K562 (cell line): ENCODE measurements at regions not wholly inside any gene's neighbourhood (a gene's known extent, or its start where the extent isn't known, plus 50 kb on each side); places are given as distances from the start of the nearest gene placed in this dataset.

Experiments
- ATAC-seq: fragments of 200-7000 bp; cut with Tn5 transposase; 3 replicates; pipeline ENCODE4 v1.9.1; 2020; ENCODE audit warnings: moderate library complexity
- BruUV-seq: library from RNA; stranded (reverse); fragments of 400-500 nt; replicated peaks from 2 replicates; lab custom pipeline; 2021; lab: Mats Ljungman, UMichigan
- CTCF ChIA-PET: fragments of 300-600 bp; formaldehyde crosslinking; extraction: SDS; loops from one replicate; lab custom pipeline; 2021; ENCODE audit warnings: low intra/inter-chr PET ratio; lab: Yijun Ruan, JAX
- POLR2A ChIA-PET: fragments of 300-600, 350-650 bp; sonication (Branson Sonifier 250); formaldehyde crosslinking; extraction: SDS; loops from one replicate; lab custom pipeline; 2021; ENCODE audit warnings: antibody characterized with exemption, inconsistent platforms; lab: Yijun Ruan, JAX
- DNase-seq, 4 experiments: peaks; one replicate each; pipeline versions ENCODE4 v3.0.0 to v3.0.0-alpha.2; 2011 to 2018; ENCODE audit warnings: low spot score in 3 of 4, mixed read lengths in 3 of 4; ENCODE audit errors: extremely low read depth in 1 of 4
- FAIRE-seq: peaks from 2 replicates; lab custom pipeline; 2011; peaks lifted over from hg19 to GRCh38; lab: Jason Lieb, UNC
- H2AFZ ChIP-seq: 2 replicates; pipeline ENCODE4 v1.6.0; 2011; ENCODE audit warnings: low read depth, low read length, control low read depth, inconsistent platforms
- H3K27ac ChIP-seq: fragments of 200-600 bp; 3 replicates; pipeline ENCODE4 v1.8.0; 2011; ENCODE audit warnings: low read depth, mild to moderate bottlenecking, control low read depth, inconsistent platforms, low read length, moderate library complexity, mixed read lengths; ENCODE audit errors: extremely low read depth
- H3K27me3 ChIP-seq, 2 experiments: fragments of 300-600 bp in 1 of 2; 2 replicates in 1 of 2; 3 replicates in 1 of 2; pipeline versions ENCODE4 v1.6.0 to v1.8.0; 2011; ENCODE audit warnings: inconsistent platforms in 2 of 2, low read length in 2 of 2, mild to moderate bottlenecking in 1 of 2, mixed read lengths in 1 of 2, moderate library complexity in 1 of 2; ENCODE audit not compliant: control insufficient read depth in 2 of 2, insufficient read depth in 2 of 2
- H3K36me3 ChIP-seq: fragments of 300-600 bp; 3 replicates; pipeline ENCODE4 v1.8.0; 2011; ENCODE audit warnings: mild to moderate bottlenecking, low read length, inconsistent platforms; ENCODE audit not compliant: control insufficient read depth, insufficient read depth
- H3K4me1 ChIP-seq, 2 experiments: fragments of 200-600 bp in 1 of 2; replicated peaks in 1 of 2; 2 replicates in 1 of 2; 3 replicates in 1 of 2; pipeline versions ENCODE4 v1.5.1 to v1.8.0; 2011; ENCODE audit warnings: inconsistent platforms in 2 of 2, low read length in 2 of 2, mild to moderate bottlenecking in 1 of 2, mixed read lengths in 1 of 2, moderate library complexity in 1 of 2; ENCODE audit not compliant: control insufficient read depth in 2 of 2, insufficient read depth in 2 of 2
- H3K4me2 ChIP-seq: 2 replicates; pipeline ENCODE4 v1.6.1; 2011; ENCODE audit warnings: low read length, control low read depth, inconsistent platforms, mixed read lengths; ENCODE audit not compliant: insufficient read depth
- H3K4me3 ChIP-seq: fragments of 200-600 bp; sonication (generic), shearing (Covaris generic); 2 replicates; pipeline ENCODE4 v1.5.1; 2016; ENCODE audit warnings: control low read depth, inconsistent platforms
- H3K79me2 ChIP-seq: fragments of 200-600 bp; 3 replicates; pipeline ENCODE4 v1.8.0; 2011; ENCODE audit warnings: low read length, inconsistent platforms; ENCODE audit not compliant: control insufficient read depth, insufficient read depth
- H3K9ac ChIP-seq, 2 experiments: 2 replicates each; pipeline versions ENCODE4 v1.6.0 to v1.6.1; 2011; ENCODE audit warnings: low read depth in 2 of 2, low read length in 2 of 2, control low read depth in 1 of 2, inconsistent platforms in 1 of 2, mild to moderate bottlenecking in 1 of 2, mixed read lengths in 1 of 2; ENCODE audit not compliant: insufficient read depth in 1 of 2
- H3K9me1 ChIP-seq: one replicate; pipeline ENCODE4 v1.6.0; 2011; ENCODE audit warnings: inconsistent platforms, mild to moderate bottlenecking, low read length, moderate library complexity; ENCODE audit not compliant: control insufficient read depth, insufficient read depth
- H3K9me3 ChIP-seq: replicated peaks from 2 replicates; pipeline ENCODE4 v1.5.1; 2011; ENCODE audit warnings: low read depth, low read length, inconsistent platforms; ENCODE audit not compliant: control insufficient read depth, insufficient read depth
- H4K20me1 ChIP-seq: replicated peaks from 2 replicates; pipeline ENCODE4 v1.6.1; 2011; ENCODE audit warnings: low read length, inconsistent platforms, mixed read lengths; ENCODE audit not compliant: control insufficient read depth, insufficient read depth
- L3MBTL2 ChIP-seq: fragments of 450-650 bp; IDR thresholded peaks from 2 replicates; pipeline ENCODE4 v1.6.1; 2016; ENCODE audit warnings: mild to moderate bottlenecking, moderate library complexity
- NFRKB ChIP-seq: fragments of 450-650 bp; IDR thresholded peaks from 2 replicates; pipeline ENCODE4 v1.6.1; 2016; ENCODE audit warnings: low read depth
- TAF9B ChIP-seq: fragments of 450-650 bp; IDR thresholded peaks from 2 replicates; pipeline ENCODE4 v1.6.1; 2018; ENCODE audit warnings: mild to moderate bottlenecking; ENCODE audit not compliant: partially characterized antibody
- WGBS: fragments of 100-300 bp; shearing (Covaris generic); methylation state at CpG from one replicate; pipeline ENCODE4 v1.1.6; 2016; ENCODE audit warnings: low coverage, mixed read lengths; ENCODE audit not compliant: insufficient coverage; ENCODE audit errors: missing lambda C conversion rate; 5-methylcytosine and 5-hydroxymethylcytosine counted together
- in situ Hi-C: fragments of 300-500 bp; cut with MboI; formaldehyde crosslinking; loops from 4 replicates; pipeline ENCODE4 v1.15.0; 2018; ENCODE audit warnings: inconsistent platforms, mixed read lengths
- intact Hi-C: fragments of 100-400 bp; cut with micrococcal nuclease; formaldehyde crosslinking; loops from 2 replicates; pipeline ENCODE4 v1.14.2; 2022
- TF ChIP-seq, protein P1 (sequence below), 2 experiments: IDR thresholded peaks; 2 replicates each; pipeline ENCODE4 v1.6.1; 2011; ENCODE audit warnings: borderline replicate concordance in 1 of 2, control low read depth in 1 of 2, low read depth in 1 of 2, low read length in 1 of 2, mild to moderate bottlenecking in 1 of 2, mixed read lengths in 1 of 2, moderate library complexity in 1 of 2; ENCODE audit not compliant: insufficient read depth in 1 of 2, insufficient read length in 1 of 2, poor library complexity in 1 of 2, severe bottlenecking in 1 of 2; ENCODE audit errors: extremely low read depth in 1 of 2
- TF ChIP-seq, protein P2 (sequence below): fragments of 450-650 bp; IDR thresholded peaks from 2 replicates; pipeline ENCODE4 v1.6.1; 2016; ENCODE audit warnings: mild to moderate bottlenecking, moderate library complexity

DNA sequence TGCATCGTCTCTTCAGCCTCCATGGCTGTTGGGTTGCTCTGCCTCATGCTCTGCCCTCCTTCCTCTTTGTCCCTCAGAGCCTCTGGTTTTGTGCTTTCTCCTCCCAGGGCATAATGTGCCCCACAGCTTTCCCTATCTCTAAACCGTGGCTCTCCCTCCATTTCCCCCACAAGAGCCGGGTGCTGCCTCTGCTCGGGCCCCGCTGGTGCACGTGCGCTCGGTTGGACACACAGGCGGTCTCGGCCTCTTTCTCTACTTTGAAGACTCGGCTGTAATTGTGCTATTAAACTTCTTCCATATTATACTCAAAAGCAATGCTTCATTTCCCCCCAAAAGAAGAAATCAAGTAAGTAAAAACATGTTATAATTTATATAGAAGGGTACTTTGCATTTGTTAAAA is 109.7 kb upstream of the KLF14 start:
- no peaks in the 10 kb centered on the region for H3K36me3 ChIP-seq
- CTCF ChIA-PET = no interaction called here
- no peak overlapping the region; the same call in 2 of the 3 replicates for H3K27ac ChIP-seq
- 0 out of 5 replicates have a peak, but pooled peaks cover 0 to 2% of the 10 kb centered on the region in 2 experiments for H3K4me1 ChIP-seq
- no peaks in the 10 kb centered on the region for H4K20me1 ChIP-seq
- in situ Hi-C loops = no loop called here
- POLR2A ChIA-PET = no interaction called here
- no TSS peak for BruUV-seq
- no peak for ATAC-seq
- no peak overlapping the region for H3K4me2 ChIP-seq
- peaks cover 36 to 66% of the 10 kb centered on the region in 2 experiments for H3K27me3 ChIP-seq
- intact Hi-C loops = no loop called here
- no peaks in the 10 kb centered on the region for H3K79me2 ChIP-seq
- no peak for FAIRE-seq
- WGBS = 17% methylated on average over 11 of the region's 11 CpGs
- H3K9me1 ChIP-seq = no peaks in the 10 kb centered on the region
- no peaks in the 10 kb centered on the region for H3K9me3 ChIP-seq
- no peak overlapping the region for H2AFZ ChIP-seq
- no peak for DNase-seq
- TF ChIP-seq, protein P1, sequence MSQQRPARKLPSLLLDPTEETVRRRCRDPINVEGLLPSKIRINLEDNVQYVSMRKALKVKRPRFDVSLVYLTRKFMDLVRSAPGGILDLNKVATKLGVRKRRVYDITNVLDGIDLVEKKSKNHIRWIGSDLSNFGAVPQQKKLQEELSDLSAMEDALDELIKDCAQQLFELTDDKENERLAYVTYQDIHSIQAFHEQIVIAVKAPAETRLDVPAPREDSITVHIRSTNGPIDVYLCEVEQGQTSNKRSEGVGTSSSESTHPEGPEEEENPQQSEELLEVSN (IDR thresholded peaks at IDR 0.05; ENCODE audit: borderline replicate concordance in 1 of 2, extremely low read depth in 1 of 2, insufficient read depth in 1 of 2, insufficient read length in 1 of 2, low read depth in 1 of 2, low read length in 1 of 2, poor library complexity in 1 of 2, severe bottlenecking in 1 of 2) = peak in 1 of 2 experiments; percentile 60
- TF ChIP-seq NFRKB (no peak), L3MBTL2 (peak; percentile 46), TAF9B (no peak)
- TF ChIP-seq, protein P2, sequence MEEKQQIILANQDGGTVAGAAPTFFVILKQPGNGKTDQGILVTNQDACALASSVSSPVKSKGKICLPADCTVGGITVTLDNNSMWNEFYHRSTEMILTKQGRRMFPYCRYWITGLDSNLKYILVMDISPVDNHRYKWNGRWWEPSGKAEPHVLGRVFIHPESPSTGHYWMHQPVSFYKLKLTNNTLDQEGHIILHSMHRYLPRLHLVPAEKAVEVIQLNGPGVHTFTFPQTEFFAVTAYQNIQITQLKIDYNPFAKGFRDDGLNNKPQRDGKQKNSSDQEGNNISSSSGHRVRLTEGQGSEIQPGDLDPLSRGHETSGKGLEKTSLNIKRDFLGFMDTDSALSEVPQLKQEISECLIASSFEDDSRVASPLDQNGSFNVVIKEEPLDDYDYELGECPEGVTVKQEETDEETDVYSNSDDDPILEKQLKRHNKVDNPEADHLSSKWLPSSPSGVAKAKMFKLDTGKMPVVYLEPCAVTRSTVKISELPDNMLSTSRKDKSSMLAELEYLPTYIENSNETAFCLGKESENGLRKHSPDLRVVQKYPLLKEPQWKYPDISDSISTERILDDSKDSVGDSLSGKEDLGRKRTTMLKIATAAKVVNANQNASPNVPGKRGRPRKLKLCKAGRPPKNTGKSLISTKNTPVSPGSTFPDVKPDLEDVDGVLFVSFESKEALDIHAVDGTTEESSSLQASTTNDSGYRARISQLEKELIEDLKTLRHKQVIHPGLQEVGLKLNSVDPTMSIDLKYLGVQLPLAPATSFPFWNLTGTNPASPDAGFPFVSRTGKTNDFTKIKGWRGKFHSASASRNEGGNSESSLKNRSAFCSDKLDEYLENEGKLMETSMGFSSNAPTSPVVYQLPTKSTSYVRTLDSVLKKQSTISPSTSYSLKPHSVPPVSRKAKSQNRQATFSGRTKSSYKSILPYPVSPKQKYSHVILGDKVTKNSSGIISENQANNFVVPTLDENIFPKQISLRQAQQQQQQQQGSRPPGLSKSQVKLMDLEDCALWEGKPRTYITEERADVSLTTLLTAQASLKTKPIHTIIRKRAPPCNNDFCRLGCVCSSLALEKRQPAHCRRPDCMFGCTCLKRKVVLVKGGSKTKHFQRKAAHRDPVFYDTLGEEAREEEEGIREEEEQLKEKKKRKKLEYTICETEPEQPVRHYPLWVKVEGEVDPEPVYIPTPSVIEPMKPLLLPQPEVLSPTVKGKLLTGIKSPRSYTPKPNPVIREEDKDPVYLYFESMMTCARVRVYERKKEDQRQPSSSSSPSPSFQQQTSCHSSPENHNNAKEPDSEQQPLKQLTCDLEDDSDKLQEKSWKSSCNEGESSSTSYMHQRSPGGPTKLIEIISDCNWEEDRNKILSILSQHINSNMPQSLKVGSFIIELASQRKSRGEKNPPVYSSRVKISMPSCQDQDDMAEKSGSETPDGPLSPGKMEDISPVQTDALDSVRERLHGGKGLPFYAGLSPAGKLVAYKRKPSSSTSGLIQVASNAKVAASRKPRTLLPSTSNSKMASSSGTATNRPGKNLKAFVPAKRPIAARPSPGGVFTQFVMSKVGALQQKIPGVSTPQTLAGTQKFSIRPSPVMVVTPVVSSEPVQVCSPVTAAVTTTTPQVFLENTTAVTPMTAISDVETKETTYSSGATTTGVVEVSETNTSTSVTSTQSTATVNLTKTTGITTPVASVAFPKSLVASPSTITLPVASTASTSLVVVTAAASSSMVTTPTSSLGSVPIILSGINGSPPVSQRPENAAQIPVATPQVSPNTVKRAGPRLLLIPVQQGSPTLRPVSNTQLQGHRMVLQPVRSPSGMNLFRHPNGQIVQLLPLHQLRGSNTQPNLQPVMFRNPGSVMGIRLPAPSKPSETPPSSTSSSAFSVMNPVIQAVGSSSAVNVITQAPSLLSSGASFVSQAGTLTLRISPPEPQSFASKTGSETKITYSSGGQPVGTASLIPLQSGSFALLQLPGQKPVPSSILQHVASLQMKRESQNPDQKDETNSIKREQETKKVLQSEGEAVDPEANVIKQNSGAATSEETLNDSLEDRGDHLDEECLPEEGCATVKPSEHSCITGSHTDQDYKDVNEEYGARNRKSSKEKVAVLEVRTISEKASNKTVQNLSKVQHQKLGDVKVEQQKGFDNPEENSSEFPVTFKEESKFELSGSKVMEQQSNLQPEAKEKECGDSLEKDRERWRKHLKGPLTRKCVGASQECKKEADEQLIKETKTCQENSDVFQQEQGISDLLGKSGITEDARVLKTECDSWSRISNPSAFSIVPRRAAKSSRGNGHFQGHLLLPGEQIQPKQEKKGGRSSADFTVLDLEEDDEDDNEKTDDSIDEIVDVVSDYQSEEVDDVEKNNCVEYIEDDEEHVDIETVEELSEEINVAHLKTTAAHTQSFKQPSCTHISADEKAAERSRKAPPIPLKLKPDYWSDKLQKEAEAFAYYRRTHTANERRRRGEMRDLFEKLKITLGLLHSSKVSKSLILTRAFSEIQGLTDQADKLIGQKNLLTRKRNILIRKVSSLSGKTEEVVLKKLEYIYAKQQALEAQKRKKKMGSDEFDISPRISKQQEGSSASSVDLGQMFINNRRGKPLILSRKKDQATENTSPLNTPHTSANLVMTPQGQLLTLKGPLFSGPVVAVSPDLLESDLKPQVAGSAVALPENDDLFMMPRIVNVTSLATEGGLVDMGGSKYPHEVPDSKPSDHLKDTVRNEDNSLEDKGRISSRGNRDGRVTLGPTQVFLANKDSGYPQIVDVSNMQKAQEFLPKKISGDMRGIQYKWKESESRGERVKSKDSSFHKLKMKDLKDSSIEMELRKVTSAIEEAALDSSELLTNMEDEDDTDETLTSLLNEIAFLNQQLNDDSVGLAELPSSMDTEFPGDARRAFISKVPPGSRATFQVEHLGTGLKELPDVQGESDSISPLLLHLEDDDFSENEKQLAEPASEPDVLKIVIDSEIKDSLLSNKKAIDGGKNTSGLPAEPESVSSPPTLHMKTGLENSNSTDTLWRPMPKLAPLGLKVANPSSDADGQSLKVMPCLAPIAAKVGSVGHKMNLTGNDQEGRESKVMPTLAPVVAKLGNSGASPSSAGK = peak; percentile 77
- no peak overlapping the region for H3K9ac ChIP-seq
- H3K4me3 ChIP-seq = no peak overlapping the region
